HG02840 (cell line): ENCODE measurements at regions not wholly inside any gene's neighbourhood (a gene's known extent, or its start where the extent isn't known, plus 50 kb on each side); places are given as distances from the start of the nearest gene placed in this dataset.
"Not testable (repeated sequence)": the region's sequence is repeated elsewhere in the genome, so short reads cannot be mapped to it uniquely, and the experiment has no call there.

Experiments
- ATAC-seq: cut with Tn5 transposase; IDR thresholded peaks from one replicate; pipeline ENCODE4 v1.9.1; 2021; ENCODE audit warnings: mild to moderate bottlenecking, moderate library complexity, moderate number of reproducible peaks; ENCODE audit not compliant: unreplicated experiment, low FRiP score

GRCh38 chr12:126983735-126984134, 1283.2 kb upstream of the TMEM132C start:
- not testable (repeated sequence) for ATAC-seq

- not testable (repeated sequence) for ATAC-seq
These were observed 1281.3 kb upstream of the TMEM132C start for GRCh38 chr12:126985663-126986062.

- no peak for ATAC-seq
These were observed 1277.4 kb upstream of the TMEM132C start for GRCh38 chr12:126989532-126989931.

DNA sequence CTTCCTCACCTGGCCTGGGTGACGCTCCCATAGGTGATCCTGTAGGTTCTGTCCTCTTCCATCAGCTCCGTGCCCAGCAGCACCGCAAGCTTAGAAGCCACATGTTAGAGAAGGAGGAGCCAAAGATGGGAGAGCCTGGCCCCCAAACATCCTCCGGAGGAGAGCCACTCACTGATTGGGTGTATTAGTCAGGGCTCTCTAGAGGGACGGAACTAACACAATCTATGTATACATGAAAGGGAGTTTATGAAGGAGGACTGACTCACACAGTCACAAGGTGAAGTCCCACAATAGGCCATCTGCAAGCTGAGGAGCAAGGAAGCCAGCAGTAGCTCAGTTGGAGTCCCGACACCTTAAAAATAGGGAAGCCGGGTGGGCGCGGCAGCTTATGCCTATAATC, 1273.1 kb upstream of the TMEM132C start:
- no peak for ATAC-seq

DNA sequence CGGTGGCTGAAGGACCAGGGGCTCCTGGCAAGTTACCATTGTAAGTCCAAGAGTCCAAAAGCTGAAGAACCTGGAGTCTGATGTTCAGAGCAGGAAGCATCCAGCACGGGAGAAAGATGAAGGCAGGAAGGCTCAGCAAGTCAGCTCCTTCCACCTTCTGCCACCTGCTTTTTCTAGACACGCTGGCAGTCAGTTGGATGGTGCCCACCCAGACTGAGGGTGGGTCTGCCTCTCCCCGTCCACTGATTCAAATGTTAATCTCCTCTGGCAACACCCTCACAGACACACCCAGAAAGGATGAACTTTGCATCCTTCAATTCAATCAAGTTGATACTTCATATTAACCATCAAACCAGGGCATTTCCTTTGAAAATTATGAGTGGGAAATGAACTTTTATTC, 1272.4 kb upstream of the TMEM132C start:
- ATAC-seq: no peak

GRCh38 chr12:126998031-126998430, 1268.9 kb upstream of the TMEM132C start:
- no peak for ATAC-seq

GRCh38 chr12:126998747-126999285, 1268.2 kb upstream of the TMEM132C start:
- no peak for ATAC-seq

- no peak for ATAC-seq
These were observed 1267.6 kb upstream of the TMEM132C start for GRCh38 chr12:126999352-126999751.

GRCh38 chr12:127005406-127005805, 1261.6 kb upstream of the TMEM132C start:
- ATAC-seq: no peak

GRCh38 chr12:127006972-127007371, 1260.0 kb upstream of the TMEM132C start:
- ATAC-seq: no peak

DNA sequence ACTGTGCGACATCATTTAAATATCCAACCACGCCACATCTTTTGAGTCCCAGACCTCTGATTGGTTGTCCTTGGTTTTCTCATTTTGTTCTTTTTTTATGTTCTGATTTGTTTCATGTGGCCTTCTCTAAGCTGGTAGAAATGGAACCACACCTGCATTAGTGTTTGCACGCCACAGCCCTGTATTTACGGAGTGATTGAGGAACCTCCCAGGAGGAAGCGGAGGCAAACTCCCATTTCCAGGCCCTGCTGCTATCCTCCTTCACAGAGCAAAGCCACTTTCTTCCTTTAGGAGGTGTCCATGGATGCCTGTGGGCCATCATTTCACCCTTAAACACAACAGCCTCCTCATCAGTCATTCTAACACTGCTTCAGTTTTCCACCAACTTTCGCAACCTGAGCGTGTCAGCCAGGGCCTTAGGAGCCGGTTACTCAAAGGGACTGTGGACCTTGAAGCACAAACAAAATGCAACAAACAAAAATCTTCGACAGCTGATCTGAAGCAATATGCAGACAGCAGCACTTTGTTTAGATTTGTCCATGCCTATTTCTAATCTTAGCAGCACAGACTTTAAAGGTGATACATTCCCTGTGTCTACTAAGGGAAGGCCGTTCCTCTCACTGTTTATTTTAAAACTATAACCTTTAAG, 1258.1 kb upstream of the TMEM132C start:
- ATAC-seq: no peak

DNA sequence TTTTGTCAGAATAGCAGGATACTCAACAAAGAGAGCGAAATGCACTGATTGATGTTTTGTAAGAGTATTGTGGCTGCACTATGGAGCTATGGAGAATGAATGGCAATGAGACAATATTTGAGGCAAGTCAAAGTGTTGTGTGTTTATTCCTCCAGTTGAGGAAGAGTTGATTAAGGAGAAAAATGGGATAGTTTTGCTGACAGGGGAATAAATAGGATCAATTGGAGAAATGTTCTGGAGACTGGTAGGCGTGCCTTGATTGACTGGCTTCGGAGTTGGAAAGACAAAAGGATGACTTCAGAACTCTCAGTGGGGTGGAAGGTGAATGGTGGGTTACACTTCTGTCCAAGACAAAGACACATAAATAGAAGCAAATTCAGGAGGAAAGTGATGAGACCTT, 1254.9 kb upstream of the TMEM132C start:
- ATAC-seq: no peak

DNA sequence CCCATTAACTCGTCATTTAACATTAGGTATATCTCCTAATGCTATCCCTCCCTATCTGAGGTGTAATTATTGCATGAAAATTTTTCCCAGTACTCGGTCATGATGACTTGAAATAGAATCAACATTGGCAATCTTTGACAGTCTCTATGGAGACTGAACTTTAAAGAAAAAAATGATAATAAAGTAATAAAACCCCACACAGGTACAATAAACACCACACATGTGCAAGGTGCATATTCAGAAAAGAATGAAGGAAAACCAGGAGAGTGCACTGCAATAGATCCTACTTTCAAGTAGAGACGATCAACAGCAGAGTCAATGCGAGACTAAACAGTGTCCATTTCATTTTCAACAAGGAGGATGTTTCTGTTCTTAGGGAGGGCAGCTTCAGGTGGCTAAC, 1253.8 kb upstream of the TMEM132C start:
- ATAC-seq: no peak

DNA sequence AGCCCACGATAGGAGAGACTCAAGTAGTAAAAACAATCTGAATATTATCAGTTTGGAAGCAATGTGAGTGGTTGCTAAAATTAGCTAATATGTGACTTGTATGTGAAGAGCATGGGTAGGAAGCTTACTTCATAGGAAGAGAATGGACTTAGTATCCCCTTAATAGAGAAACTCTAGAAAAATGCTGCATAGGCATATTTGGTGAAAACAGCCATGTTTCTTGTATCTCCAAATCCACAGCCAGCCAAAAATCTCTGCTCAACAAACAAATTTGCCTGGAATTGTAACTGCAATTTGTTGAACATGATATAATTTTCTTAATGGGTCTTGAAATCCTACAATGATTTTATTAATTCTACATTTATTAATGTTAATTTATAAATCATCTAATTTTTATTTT, 1252.9 kb upstream of the TMEM132C start:
- ATAC-seq: no peak

GRCh38 chr12:127024791-127025190, 1242.2 kb upstream of the TMEM132C start:
- no peak for ATAC-seq

- no peak for ATAC-seq
These were observed 1241.4 kb upstream of the TMEM132C start for GRCh38 chr12:127025545-127025944.

GRCh38 chr12:127035011-127035879, 1231.7 kb upstream of the TMEM132C start:
- no peak for ATAC-seq

DNA sequence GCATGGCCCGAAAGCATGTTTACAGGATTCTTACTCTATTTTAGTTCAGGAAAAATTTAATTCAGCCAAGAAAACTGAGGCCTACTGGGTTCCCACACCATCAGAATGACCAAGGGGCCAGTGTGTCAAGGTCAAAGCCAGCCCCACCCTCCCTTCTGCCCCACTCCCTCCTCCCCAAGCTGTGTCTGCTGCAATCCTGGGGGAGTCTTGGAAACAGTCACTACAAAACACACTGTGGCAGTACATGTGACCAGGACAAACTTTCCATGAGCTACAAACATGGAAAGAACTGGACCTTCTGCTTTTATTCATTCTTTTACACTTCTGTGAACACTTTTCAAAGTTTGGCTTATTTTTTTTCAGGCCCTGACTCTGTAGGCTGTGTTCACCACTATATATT, 1228.8 kb upstream of the TMEM132C start:
- ATAC-seq: no peak

DNA sequence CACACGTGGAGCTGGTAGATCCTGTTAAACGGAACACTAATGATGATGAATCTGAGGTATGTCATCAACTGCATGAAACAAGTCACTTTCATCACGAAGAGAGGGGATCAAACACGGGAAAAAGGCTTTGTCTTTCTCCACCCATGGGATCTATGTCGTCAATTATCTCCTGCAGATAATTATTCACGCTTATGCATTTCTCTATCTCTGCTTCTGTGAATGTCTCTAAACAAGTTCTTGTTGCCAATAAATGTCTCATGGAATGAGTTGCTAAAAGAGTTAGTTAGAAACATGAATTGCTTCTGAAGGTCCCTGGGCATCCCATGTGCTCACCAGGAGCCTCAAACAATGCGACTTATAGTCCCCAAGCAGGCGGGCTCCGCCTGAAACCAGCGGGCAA, 1228.2 kb upstream of the TMEM132C start:
- no peak for ATAC-seq

DNA sequence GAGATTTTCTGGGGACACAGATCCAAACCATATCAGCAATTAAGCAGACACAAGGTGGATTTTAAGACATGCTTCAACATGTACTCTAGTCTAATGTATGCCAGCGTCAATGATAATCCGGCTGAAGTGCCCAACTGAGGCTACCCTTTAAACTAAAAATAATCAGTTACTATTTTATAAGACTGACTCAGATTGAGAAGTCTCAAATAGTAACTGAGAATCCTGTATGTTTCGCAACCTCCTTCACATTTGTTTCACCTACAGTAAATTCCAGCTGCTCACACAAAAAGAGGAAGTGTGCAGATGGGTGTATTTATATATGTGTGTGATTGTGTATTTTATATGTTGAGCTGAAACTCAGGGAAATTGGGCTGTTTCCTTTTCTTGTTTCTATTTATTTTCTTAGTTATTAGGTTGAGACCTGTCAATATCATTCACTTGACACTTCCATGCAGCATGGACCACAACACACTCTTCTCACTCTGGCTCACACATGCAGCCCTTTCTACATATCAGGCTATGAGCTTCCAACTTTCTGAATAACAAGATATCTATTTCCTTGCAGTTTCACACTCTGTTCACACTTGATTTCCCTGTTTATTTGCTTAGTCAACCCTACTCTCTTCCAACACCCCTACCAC, 1224.9 kb upstream of the TMEM132C start:
- peak; percentile 80 for ATAC-seq

GRCh38 chr12:127043731-127044130, 1223.2 kb upstream of the TMEM132C start:
- ATAC-seq: no peak
